Lower lobe of right lung (tissue), 2 donors: ENCODE measurements at regions not wholly inside any gene's neighbourhood (a gene's known extent, or its start where the extent isn't known, plus 50 kb on each side); places are given as distances from the start of the nearest gene placed in this dataset.

Experiments
- ATAC-seq, 2 donors: fragments of 200-7000 bp; cut with Tn5 transposase; one replicate each; pipeline ENCODE4 v1.9.1; 2020 to 2022; ENCODE audit warnings: mild to moderate bottlenecking in 2 of 2, moderate library complexity in 2 of 2
- DNase-seq: peaks from one replicate; pipeline ENCODE4 v3.0.0-alpha.2; 2020
- H3K27ac ChIP-seq: fragments of 200-600 bp; one replicate; pipeline ENCODE4 v1.8.0; 2022
- H3K27me3 ChIP-seq: fragments of 200-600 bp; one replicate; pipeline ENCODE4 v1.8.0; 2022; ENCODE audit warnings: low read depth
- H3K36me3 ChIP-seq: fragments of 200-600 bp; one replicate; pipeline ENCODE4 v1.8.0; 2022; ENCODE audit warnings: mild to moderate bottlenecking
- H3K4me1 ChIP-seq: fragments of 200-600 bp; one replicate; pipeline ENCODE4 v1.8.0; 2022
- H3K4me3 ChIP-seq: fragments of 200-600 bp; one replicate; pipeline ENCODE4 v1.8.0; 2022; ENCODE audit warnings: mild to moderate bottlenecking
- H3K9me3 ChIP-seq: fragments of 200-600 bp; one replicate; pipeline ENCODE4 v1.8.0; 2022
- CTCF ChIP-seq: fragments of 200-600 bp; IDR thresholded peaks from one replicate; pipeline ENCODE4 v1.8.0; 2022; ENCODE audit warnings: antibody characterized with exemption, mild to moderate bottlenecking
- intact Hi-C: fragments of 100-400 bp; cut with DNase I; formaldehyde crosslinking; loops from one replicate; pipeline ENCODE4 v1.11.0; 2022
- donor health status: DM: no; HTN: yes; CAD: no; lungs with severe emphysema.

GRCh38 chr10:53122281-53122680 is 349.7 kb upstream of the MBL2 start:
- Histone ChIP-seq H3K27ac (no peak overlapping the region), H3K4me1 (no peaks in the 10 kb centered on the region), H3K27me3 (no peaks in the 10 kb centered on the region), H3K4me3 (no peak overlapping the region), H3K9me3 (no peaks in the 10 kb centered on the region), H3K36me3 (no peaks in the 10 kb centered on the region)
- no peak for TF ChIP-seq CTCF
- intact Hi-C loops, result no loop called here
- no peak for ATAC-seq
- DNase-seq, result no peak

GRCh38 chr10:53115660-53116059 is 343.1 kb upstream of the MBL2 start:
- Histone ChIP-seq H3K4me3 (no peak overlapping the region), H3K36me3 (no peaks in the 10 kb centered on the region), H3K27ac (no peak overlapping the region), H3K27me3 (no peaks in the 10 kb centered on the region), H3K4me1 (no peaks in the 10 kb centered on the region), H3K9me3 (peaks cover 5% of the 10 kb centered on the region)
- no peak for DNase-seq
- ATAC-seq, result no peak
- TF ChIP-seq CTCF, result no peak
- intact Hi-C loops, result no loop called here

DNA sequence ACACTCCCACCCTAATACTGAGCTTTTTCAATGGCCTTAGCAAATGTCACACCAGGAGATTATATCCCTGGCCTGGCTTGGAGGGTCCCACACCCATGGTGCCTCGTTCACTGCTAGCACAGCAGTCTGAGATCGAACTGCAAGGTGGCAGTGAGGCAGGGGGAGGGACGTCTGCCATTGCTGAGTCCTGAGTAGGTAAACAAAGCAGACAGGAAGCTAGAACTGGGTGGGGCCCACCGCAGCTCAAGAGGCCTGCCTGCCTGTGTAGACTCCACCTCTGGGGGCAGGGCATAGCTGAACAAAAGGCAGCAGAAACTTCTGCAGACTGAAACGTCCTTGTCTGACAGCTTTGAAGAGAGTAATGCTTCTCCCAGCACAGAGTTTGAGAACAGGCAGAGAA is 338.9 kb upstream of the MBL2 start:
- no peak for DNase-seq

DNA sequence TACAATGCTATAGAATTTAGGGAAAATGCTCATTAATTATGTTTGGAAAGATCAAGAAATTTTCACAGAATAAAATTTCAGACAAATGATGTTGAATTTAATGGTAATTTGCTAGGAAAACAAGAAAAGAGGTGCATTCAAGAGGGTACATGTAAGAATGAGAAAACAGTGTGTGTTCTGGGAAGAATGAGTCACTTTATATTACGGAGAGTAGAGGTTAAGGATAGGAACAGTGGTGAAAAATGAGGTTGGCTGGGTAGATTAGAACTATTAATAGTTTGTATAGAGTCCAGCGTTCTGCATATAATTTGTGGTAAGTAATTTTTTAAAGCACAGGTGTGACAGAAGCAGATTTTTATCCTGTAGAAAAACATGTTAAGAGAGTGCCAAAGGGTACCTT is 336.7 kb upstream of the MBL2 start:
- H3K4me1 ChIP-seq, result no peaks in the 10 kb centered on the region
- H3K9me3 ChIP-seq, result no peaks in the 10 kb centered on the region
- ATAC-seq, result no peak
- TF ChIP-seq CTCF, result no peak
- intact Hi-C loops, result no loop called here
- no peak for DNase-seq
- H3K27me3 ChIP-seq, result no peaks in the 10 kb centered on the region
- H3K27ac ChIP-seq, result no peak overlapping the region
- no peaks in the 10 kb centered on the region for H3K36me3 ChIP-seq
- no peak overlapping the region for H3K4me3 ChIP-seq

More for the DNA sequence above, 338.9 kb upstream of the MBL2 start:
- Histone ChIP-seq H3K27me3 (no peaks in the 10 kb centered on the region), H3K36me3 (no peaks in the 10 kb centered on the region), H3K4me1 (no peaks in the 10 kb centered on the region), H3K9me3 (peaks cover 5% of the 10 kb centered on the region), H3K27ac (no peak overlapping the region), H3K4me3 (no peak overlapping the region)
- intact Hi-C loops, result no loop called here
- no peak for TF ChIP-seq CTCF
- ATAC-seq, result no peak

DNA sequence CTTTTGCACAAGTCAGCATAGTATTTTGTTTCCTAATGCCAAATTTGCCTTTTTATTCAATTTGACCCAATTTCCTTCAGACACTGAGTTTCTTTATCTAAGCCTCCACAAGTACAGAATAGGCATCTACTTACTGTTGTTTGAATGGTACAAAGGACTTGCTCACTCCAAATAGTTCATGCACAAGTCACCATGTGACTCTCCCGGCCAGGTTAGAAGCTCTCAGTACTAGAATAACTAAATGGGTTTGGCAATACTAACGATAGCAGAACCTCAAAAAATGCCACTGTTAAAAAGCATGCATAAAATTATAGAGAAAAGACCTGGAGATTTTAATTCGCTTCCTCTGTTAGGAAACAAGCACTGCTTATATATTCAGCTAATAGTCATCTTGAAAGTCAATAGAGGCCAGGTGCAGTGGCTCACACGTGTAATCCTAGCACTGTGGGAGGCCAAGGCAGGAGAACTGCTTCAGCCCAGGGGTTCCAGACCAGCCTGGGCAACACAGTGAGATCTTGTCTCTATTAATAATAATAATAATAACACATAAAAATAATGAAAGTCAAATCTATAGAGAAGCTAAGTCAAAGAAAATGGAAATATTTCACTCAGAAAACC is 335.8 kb upstream of the MBL2 start:
- DNase-seq (no peak), ATAC-seq (peak in 1 of 2 donors; percentile 78)
- Histone ChIP-seq H3K36me3 (no peaks in the 10 kb centered on the region), H3K4me3 (no peak overlapping the region), H3K27ac (no peak overlapping the region), H3K9me3 (no peaks in the 10 kb centered on the region), H3K4me1 (no peaks in the 10 kb centered on the region), H3K27me3 (no peaks in the 10 kb centered on the region)
- intact Hi-C loops, result no loop called here
- TF ChIP-seq CTCF, result no peak

DNA sequence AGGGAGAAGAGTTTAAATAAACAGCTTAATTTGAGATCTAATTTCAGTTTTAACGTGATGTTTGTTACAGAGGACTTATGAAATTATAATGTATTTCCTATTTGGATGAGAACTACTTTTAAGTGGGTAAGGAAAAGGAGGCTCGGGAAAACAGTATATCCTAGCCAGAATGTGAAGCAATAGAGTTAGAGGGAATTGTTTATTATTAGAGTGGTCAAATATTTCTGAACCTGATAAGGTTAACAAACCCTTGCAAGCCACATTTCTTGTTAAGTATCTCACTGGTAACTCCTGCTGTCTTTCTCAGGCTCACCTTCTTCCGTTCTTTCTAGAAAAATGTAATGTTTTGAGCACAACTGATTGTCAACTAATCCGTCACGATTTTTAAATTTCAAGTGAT is 335.1 kb upstream of the MBL2 start:
- ATAC-seq, result no peak
- no peaks in the 10 kb centered on the region for H3K9me3 ChIP-seq
- intact Hi-C loops, result no loop called here
- no peak overlapping the region for H3K27ac ChIP-seq
- H3K36me3 ChIP-seq, result no peaks in the 10 kb centered on the region
- TF ChIP-seq CTCF, result no peak
- no peak for DNase-seq
- H3K27me3 ChIP-seq, result no peaks in the 10 kb centered on the region
- H3K4me3 ChIP-seq, result no peak overlapping the region
- no peaks in the 10 kb centered on the region for H3K4me1 ChIP-seq
